ENCODE measurements at regions not wholly inside any gene's neighbourhood (a gene's known extent, or its start where the extent isn't known, plus 50 kb on each side); places are given as distances from the start of the nearest gene placed in this dataset.
"Not testable (repeated sequence)": the region's sequence is repeated elsewhere in the genome, so short reads cannot be mapped to it uniquely, and the experiment has no call there.

DNA sequence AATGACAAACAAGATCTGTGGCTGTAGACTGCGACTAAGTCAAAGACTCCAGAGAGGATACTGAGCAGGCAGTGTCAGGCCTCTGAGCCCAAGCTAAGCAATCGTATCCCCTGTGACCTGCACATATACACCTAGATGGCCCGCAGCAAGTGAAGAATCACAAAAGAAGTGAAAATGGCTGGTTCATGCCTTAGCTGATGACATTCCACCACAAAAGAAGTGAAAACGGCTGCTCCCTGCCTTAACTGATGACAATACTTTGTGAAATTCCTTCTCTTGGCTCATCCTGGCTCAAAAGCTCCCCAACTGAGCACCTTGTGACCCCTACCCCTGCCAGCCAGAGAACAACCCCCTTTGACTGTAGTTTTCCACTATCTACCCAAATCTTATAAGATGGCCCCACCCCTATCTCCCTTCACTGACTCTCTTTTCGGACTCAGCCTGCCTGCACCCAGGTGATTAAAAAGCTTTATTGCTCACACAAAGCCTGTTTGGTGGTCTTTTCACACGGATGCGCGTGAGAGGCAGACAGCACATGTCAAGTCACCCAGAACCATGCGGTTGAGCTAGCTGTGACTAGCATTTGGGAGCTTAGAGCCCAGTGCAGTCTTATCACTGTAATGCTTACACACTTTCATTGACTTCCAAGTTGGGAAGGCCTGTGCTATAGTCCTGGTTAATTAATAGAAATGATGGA, 812.0 kb downstream of the MCTP2 start:
- TF ChIP-seq, protein P1, sequence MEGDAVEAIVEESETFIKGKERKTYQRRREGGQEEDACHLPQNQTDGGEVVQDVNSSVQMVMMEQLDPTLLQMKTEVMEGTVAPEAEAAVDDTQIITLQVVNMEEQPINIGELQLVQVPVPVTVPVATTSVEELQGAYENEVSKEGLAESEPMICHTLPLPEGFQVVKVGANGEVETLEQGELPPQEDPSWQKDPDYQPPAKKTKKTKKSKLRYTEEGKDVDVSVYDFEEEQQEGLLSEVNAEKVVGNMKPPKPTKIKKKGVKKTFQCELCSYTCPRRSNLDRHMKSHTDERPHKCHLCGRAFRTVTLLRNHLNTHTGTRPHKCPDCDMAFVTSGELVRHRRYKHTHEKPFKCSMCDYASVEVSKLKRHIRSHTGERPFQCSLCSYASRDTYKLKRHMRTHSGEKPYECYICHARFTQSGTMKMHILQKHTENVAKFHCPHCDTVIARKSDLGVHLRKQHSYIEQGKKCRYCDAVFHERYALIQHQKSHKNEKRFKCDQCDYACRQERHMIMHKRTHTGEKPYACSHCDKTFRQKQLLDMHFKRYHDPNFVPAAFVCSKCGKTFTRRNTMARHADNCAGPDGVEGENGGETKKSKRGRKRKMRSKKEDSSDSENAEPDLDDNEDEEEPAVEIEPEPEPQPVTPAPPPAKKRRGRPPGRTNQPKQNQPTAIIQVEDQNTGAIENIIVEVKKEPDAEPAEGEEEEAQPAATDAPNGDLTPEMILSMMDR (IDR thresholded peaks at IDR 0.05; ENCODE audit: control extremely low read depth in 1 of 3, insufficient read depth in 1 of 3, low read depth in 1 of 3, low read length in 3 of 3), result not testable (repeated sequence)
- not testable (repeated sequence) for TF ChIP-seq CREB1 (IDR thresholded peaks at IDR 0.05); JUND (IDR thresholded peaks at IDR 0.05; ENCODE audit: low read length); ZNF274 (IDR thresholded peaks at IDR 0.05; ENCODE audit: borderline replicate concordance, extremely low read depth, low read length); EP300 (IDR thresholded peaks at IDR 0.05; ENCODE audit: borderline replicate concordance in 1 of 2, low read depth in 2 of 2, low read length in 2 of 2); YY1 (IDR thresholded peaks at IDR 0.05; ENCODE audit: low read depth, low read length); CEBPB (IDR thresholded peaks at IDR 0.05; ENCODE audit: low read depth, low read length); POLR2A (IDR thresholded peaks at IDR 0.05; ENCODE audit: control extremely low read depth in 1 of 2, low read depth in 2 of 2, low read length in 2 of 2); SIRT6 (IDR thresholded peaks at IDR 0.05; ENCODE audit: low read length); RAD21 (IDR thresholded peaks at IDR 0.05 in 1 of 2, conservative IDR thresholded peaks at IDR 0.05 in 1 of 2; ENCODE audit: low read depth in 2 of 2, low read length in 2 of 2)
- TF ChIP-seq, protein P2, sequence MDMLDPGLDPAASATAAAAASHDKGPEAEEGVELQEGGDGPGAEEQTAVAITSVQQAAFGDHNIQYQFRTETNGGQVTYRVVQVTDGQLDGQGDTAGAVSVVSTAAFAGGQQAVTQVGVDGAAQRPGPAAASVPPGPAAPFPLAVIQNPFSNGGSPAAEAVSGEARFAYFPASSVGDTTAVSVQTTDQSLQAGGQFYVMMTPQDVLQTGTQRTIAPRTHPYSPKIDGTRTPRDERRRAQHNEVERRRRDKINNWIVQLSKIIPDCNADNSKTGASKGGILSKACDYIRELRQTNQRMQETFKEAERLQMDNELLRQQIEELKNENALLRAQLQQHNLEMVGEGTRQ (IDR thresholded peaks at IDR 0.05; ENCODE audit: low read length), result not testable (repeated sequence)

All from H1 (cell line).